ENCODE measurements at regions not wholly inside any gene's neighbourhood (a gene's known extent, or its start where the extent isn't known, plus 50 kb on each side); places are given as distances from the start of the nearest gene placed in this dataset.
A peak's percentile ranks its signal among the peaks of the same experiment; 100 is the strongest.

DNA sequence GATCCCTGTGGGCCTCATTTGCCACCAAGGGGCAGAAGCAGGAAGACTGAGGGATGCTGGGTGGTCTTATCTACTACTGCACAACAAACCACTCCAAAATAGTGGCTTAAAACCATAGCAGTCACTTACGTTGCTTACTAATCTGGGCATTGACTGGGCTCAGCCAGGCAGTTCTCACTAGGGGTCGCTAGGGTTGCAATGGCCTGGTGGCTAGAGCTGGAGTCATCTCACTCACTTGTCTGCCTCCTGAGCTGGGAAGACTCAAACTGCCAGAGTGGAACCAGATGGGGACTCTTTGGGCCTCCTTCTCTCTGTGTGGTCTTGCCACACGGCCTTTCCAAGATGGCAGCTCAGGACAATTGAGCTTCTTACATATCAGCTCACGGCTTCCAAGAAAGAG lies 216.3 kb upstream of the BCOR start:
- DNase-seq (ENCODE audit: low spot score): no peak

DNA sequence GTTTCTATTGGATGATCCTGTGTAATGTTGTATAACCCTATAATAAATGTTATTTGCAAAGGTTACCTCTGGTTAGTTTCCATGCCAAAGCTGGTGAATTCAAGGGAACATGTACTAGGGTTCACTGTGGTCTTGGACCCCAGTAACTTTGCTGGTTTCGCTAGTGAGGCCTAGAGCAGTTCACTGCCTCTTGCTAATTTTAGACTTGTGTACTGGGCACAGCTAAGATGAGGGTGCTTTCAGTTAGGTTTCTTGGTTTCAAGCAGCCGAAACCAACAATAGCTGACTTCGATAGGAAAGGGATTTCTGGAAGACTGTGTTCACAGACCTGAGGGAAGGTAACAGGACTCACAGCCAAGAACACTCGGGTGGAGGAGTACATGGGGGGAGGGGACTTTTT lies 215.5 kb upstream of the BCOR start:
- no peak for DNase-seq (ENCODE audit: low spot score)

DNA sequence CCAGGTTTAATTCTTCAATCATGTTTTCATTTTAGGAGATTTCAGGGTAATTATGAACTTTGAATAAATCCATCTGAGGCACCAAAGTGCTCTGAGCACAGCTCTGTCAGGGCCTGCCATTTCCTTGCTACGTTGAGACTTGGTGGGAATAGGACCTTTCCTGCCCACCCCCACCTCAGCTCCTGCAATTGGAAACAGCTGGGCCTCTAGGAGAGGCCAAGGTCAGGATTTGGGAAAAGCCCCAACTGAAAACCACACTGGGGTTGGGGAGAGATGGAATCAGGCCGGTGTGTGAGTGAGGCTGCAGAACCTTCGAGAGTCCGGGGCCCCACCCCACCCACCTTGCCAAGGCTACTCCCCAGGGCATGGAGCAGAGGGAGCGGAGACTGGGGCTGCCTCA lies 212.7 kb upstream of the BCOR start:
- no peak for DNase-seq (ENCODE audit: low spot score)

DNA sequence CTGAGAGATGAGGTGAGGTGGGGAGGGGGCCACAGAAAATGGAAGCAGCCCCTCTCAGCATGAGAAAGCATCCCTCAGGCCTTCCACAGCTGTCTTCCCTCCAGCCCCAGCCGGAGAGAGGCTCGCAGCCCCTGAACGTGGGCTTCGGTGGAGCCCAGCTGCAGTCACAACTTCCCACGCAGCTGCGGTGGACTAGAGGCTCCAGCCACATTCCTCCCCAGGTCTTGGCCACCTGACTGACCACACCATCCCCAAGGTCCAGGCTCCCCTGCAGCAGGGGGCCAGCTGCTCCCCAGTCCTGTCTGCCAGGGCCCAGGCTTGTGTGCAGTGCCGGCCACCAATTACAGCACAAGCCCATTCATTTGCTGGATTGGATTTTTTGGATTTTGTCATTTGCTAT lies 212.3 kb upstream of the BCOR start:
- DNase-seq (ENCODE audit: low spot score): no peak

DNA sequence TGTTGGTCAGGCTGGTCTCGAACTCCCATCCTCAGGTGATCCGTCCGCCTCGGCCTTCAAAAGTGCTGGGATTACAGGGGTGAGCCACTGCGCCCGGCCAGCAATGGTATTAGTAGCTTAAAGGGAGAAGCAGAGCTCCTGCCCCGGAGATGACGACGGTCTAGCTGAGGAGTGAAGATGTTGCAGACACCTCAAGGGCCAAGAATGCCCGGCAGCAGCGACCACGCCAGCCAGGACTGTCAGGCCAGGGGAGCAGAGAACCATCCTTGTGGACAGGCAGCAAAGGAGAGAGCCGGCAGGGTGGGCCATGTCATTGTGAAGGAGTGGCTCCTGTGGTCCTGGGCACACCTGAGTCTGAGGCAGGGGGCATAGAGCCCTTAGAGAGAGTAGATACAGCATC lies 210.1 kb upstream of the BCOR start:
- DNase-seq (ENCODE audit: low spot score): no peak

DNA sequence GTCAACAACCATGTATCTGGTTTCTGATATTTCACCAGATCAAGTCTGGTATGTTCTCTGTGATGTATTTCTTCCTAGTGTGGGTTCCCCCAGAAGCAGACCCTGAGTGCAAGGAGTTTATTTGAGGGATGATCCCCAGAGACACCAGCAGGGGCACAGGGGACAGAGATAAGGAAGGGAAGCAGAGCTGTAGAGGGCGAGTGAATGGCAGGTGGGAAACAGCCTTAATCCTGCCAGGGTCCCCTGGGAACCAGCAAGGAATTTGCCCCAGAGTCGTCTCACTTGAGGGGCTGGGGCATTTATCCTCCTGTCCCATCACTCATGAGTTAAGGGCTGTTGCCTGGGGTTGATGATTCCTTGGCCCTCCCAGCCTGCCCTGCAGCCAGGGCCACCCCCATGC lies 206.4 kb upstream of the BCOR start:
- DNase-seq (ENCODE audit: low spot score): no peak

DNA sequence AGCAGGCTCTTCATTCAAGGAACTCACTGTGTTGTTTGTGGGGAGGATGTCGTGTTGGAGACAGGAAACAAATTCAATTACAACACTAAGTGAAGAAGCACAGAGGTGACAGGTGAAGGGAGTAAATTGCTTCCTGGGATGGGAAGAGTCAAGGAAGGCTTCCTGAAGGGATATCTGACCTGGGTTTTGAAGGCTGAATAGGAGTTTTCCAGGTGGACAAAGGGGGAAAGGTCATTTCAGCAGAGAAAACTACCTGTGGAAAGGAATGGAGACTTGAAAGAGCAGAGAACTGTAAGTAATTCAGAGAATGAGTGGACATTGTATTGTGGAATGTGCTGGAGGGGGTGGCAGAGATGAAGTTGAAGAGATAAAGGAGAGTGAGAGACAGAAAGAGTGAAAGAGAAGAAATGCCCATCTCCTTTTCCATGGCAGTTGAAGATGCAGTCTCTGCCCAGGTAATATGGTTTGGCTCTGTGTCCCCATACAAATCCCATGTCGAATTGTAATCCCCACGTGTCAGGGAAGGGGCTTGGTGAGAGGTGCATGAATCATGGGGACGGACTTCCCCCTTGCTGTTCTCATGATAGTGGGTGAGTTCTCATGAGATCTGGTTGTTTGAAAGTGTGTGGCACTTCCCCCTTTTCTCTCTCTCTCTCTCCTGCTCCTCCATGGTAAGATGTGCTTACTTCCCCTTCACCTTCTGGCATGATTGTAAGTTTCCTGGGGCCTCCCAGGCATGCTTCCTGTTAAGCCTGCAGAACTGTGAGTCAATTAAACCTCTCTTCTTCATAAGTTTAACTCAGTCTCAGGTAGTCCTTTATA lies 205.7 kb upstream of the BCOR start:
- no peak for DNase-seq (ENCODE audit: low spot score)

DNA sequence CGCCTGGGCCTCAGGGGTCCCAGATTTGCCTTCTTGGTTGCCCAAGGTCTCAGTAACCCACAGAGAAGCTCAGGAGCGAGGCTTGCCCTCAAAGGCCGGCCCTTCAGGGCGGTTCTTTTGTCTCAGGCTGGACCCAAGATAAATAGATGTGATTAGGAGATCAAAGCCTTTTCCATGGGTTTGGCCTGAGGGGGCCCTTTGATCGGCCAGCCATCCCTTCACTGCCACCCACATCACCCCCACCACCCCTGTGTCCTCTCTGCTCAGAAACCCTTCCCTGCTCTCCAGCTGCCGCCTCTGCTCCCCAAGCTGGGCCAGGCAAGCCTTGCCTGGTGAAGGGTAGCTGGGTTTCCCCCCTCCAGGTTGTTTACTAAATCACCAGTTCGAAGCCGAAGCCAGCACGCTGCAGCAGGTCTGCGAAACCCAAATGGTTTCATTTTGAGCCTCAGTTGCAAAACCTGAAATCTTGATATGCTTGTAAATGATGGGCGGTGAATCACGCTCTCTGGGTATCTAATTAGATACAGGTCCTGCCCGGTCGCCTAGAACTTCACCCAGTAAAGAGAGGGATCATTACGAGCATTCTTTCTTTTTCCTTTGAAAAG lies 202.6 kb upstream of the BCOR start:
- DNase-seq (ENCODE audit: low spot score): no peak

DNA sequence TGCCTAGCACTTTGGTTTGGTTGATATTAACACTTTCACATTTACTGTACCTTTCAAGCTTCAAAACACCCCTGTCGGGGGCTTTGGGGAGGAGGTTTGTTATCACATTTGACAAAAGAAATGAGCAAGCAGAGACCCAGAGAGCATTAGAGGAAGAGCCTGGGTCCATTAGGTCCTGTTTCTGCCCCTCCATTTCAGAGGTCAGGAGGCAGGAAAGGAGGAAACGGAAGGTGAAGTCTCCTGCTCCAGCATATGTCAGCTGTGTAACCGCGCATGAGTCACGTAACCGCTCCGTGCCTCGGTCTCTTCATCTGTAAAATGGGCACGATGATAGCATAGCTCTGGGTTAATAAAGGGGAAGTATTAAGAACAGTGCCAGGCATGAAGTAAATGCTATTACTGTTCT lies 201.9 kb upstream of the BCOR start:
- peak; percentile 8 for DNase-seq (ENCODE audit: low spot score)

DNA sequence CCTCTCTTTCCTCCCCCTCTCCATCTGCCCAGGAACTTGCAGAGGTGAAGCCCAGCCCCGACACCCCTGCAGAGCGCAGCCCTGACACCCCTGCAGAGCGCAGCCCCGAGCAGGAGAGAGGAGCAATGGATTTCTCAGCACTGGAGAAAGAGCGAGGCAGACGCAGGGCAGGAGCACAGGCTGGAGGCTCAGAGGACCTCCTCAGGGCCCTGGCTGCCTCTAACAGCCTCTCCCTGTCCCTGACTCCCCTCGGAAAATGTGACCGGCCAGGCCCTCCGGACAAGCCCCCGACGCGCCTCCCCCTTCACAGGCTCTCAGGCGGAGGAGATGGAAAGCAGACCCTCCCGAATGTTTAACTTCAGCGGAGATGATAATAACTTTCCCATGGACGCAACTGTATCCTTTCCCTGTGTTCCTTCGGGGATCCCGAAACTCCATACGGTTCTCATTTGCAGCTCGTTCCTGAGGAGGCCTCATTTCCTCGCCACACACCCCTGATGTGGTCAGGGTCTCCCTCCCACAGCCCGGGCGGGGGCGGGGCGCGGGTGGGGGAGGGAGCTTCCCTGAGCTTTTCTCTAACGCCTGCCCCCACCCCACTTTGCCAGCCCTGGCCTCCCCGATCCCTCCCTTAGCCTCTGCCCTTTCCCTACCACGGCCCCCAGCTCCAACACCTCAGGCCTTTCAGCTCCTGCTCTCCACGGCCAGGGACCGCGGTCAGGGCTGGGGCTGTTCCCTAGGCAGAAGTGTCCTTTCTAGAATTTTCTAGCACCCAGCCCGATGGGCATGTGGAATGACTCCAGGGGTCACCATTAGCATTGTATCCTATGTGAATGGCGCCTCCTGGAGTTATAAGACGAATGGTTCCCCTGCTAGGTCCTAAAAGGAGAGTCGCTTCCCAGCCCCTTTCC lies 201.1 kb upstream of the BCOR start:
- no peak for DNase-seq (ENCODE audit: low spot score)

DNA sequence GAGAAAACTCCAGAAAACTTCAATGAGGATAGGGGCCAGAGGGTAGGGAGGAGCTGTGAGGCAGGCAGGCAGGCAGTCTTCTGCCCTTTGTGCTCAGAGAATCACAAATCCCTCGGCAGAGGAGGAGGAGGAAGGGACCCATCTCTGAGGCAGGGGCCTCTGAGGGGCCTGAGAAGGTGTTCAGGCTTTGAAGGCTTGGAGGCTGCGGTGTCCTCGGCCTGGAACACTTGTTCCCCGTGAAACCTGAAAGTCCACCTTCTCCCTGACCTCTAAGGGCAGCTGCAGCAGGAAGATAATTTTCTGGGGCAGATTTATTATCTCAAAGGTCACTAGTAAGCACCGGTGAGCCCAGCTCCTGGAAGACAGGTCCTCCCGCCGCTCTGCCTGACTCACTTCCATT lies 200.3 kb upstream of the BCOR start:
- DNase-seq (ENCODE audit: low spot score): no peak

DNA sequence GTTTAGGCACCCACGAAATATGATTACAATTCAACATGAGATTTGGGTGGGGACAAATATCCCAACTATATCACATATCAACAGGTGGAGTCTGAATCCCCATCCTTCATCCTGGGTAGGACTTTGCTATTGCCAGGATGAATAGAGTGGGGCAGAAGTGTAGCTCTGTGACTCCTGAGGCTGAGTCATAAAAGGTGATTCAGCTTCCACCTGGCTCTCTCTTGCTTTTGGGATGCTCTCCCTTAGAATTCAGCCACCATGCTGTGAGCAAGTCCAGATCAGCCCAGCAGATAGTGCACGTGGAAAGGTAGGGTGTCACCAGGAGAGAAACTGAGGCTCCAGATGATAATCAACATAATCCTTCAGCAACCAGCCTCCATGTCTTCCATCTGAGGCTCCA lies 193.8 kb upstream of the BCOR start:
- no peak for DNase-seq (ENCODE audit: low spot score)

DNA sequence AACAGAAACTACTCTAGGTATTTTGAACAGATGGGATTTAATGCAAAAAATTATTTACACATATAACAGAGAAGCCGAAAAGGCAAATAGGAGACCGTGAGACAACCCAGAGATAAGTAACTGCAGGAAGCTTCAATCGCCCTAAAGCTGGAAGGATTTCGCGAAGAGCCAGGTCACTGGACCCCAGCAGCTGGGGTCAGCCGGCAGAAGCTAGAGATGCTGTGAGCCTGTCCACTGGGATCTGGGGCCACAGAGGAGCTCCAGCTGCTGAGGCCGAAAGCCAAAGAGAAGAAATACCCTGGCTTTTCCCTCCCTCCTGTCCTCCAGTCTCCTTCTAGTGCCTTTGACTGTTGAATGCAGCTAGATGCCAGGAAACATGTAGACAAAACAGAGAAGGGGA lies 192.8 kb upstream of the BCOR start:
- no peak for DNase-seq (ENCODE audit: low spot score)

DNA sequence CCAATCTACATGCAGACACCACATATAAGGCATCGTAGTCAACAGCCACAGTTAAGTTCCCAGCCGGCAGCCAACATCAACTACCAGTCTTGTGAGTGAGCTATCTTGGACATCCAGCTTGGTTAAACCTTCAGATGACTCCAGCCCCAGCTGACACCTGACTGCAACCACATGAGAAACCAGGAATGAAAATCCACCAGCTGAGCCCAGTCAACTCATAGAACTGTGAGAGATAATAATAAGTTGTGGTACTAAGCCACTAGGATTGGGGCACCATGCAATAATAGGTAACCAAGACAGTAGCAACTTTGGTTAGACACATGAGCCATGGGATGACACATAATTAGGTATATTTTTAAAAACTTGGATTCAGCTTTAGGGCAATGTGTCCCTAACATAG lies 188.1 kb upstream of the BCOR start:
- no peak for DNase-seq (ENCODE audit: low spot score)

DNA sequence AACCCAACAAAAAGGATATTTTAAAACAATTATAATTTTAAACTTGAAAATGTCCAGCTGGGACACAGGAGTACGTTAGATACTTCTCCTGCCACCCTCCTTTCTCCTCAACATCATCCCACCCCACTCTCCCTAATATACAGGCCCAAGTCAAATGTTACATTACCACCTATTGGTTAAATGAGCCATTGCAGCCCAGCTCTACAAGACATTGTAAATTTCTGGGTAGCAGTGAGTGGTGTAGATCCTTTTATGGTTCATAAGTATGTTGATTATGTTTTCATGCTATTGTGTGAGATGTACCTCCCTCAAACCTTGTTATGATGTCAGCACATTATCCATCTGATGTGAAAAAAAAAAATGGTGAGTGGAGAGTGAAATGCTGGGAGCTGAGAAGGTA lies 187.1 kb upstream of the BCOR start:
- DNase-seq (ENCODE audit: low spot score): no peak

DNA sequence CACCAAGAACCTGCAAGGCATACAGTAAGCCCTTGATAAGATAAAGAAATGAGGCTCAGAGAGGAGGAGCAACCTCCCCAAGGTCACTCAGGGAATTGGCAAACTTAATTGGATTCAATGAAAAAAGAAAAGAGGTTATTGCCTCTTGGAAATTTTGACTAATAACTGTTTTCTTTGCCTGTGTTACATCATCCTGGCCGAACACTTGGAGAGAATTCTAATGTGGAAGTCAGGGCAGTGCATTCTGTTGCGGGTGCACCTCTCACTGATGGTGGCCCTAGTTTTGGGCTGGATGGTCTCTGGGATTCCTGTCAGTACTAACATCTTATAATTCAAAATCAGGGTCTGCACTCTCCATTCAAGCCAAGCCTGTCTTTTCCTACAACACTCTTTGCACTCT lies 186.2 kb upstream of the BCOR start:
- DNase-seq (ENCODE audit: low spot score): no peak

DNA sequence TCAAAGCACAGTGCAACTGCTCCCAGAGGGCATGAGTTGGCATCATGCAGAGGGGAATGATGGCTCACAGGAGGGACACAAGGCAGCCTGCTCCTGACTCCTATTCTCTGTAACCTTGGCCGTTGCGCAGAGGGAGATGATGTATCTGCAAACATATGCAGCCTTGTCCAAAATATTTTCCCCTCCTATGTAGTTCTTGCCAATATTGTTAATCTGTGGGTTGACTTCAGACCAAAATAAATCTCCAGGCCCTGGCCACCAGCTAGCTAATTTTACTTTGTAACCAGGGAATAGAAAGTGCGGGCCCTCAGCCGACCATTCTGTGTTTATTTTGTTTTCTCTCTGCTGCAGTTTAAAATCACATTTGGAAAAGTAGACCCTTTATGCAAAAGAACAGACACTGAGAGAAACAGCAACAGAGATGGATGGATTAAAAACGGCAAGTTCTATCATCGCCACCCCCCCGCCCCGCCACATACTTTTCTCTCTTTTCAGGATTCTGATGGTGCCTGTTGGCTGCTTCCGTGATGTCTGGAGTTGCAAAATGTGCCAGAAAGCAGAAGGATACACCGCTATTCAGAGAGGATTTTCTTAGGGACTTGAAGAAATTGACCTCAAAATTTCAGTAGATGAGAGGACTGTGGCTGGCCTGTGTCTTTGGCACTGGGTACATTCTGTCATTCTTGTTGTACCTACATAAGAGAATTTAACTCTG lies 185.3 kb upstream of the BCOR start:
- no peak for DNase-seq (ENCODE audit: low spot score)

DNA sequence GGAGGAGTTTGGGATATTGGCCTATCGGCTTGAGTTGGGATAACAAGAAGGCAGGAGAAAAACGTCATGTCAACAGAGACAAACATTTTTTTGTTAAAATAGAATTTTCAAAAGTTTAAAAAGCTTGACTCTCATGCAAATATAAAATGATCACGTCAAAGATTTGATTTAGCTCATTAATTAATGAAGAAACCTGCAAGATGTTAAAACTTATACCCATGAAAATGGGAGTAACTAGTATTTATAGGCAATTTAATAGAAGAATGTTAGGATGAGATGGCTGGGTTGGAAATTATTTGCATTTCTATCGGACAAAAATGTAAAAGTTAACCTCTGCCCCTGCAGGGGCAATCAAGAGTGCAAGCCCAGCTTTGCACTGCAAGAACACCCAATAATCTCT lies 184.6 kb upstream of the BCOR start:
- no peak for DNase-seq (ENCODE audit: low spot score)

DNA sequence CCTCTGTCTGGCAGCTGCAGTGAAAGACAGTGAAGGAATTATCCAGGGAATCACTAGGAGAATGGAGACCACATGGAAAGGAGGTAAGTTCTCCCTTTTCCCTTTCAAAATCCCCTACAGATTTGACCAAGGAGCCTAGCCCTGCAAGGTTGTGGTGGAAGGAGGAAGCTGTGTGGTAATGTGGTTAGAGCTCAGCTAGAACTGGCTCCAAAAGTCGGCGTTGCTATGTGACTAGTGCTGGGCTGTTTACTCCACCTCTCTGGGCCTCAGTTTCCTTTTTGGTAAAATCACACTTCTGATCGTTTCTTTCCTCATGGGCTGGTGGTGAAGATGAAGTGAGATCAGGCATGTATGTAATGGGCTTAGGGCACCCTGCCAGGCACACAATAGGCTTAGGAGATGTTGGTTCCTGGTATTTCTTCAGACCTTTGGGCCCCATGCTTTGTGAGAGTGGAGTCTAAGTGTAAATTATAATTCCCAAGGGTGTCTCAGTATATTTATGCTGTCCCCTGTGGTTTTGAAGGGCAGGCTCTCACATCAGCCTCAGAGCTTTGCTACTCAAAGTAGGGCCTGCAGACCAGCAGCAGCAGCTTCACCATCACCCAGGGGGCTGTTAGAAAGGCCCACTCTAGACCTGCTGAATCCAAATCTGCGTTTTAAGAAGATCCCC lies 183.7 kb upstream of the BCOR start:
- peak; percentile 22 for DNase-seq (ENCODE audit: low spot score)

DNA sequence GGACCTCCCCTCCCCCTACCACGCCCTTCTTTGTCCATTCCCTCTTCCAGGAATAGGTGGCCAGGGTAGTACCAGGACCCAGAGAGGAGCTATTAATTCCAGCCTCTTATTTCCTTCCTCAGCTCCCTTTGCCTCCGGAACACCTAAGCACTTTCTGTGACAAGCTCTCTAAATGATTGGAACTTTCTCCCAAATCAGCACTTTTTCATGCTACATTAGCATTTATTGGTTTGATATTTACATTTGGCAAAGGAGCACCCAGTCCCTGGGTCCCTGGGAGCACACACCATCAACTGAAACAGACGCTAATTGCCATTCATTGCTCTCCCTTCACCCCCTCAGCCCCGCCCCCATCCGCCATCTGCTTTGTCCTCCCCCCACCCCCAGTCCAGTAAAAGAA lies 182.0 kb upstream of the BCOR start:
- DNase-seq (ENCODE audit: low spot score): no peak

DNA sequence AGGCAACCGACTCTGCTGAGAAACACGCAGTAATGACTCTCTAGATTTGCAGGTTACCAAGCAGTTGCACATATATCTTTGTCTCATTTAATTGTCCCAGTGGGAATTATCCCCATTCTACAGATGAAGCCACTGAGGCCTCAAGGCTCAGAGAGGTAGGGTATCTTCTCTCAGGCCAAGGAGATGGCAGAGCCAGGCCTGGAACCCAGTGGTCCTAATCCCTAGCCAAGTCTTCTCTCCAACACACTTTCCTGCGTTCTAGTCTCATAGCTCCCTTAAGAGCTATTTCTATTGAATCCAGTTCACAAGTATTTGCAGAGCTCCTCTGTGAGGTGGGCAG lies 181.3 kb upstream of the BCOR start:
- DNase-seq (ENCODE audit: low spot score): no peak

Data from CD4-positive, alpha-beta T cell treated with Interleukin-6 at 100 ng/mL for 8 hours (primary cell).